Right atrium auricular region (tissue), 2 donors: ENCODE measurements at regions not wholly inside any gene's neighbourhood (a gene's known extent, or its start where the extent isn't known, plus 50 kb on each side); places are given as distances from the start of the nearest gene placed in this dataset.

Experiments used
- DNase-seq: peaks from one replicate; pipeline ENCODE4 v3.0.0-alpha.2; 2019; ENCODE audit warnings: low spot score
- H3K27ac ChIP-seq, 2 donors: fragments of 200-600 bp; sonication (generic); 1 replicate in 1 of 2; 2 replicates in 1 of 2; pipeline ENCODE4 v1.5.1; 2016 to 2019
- H3K27me3 ChIP-seq, 2 donors: fragments of 200-600 bp; sonication (generic); one replicate each; pipeline versions ENCODE4 v1.5.1 to v1.6.0; 2017 to 2019
- H3K36me3 ChIP-seq: fragments of 200-600 bp; sonication (generic); one replicate; pipeline ENCODE4 v1.5.1; 2016
- H3K4me1 ChIP-seq, 2 donors: fragments of 200-600 bp; sonication (generic); one replicate each; pipeline versions ENCODE4 v1.5.1 to v1.6.0; 2017 to 2019
- H3K4me3 ChIP-seq, 2 donors: fragments of 200-600 bp; sonication (generic); 1 replicate in 1 of 2; 2 replicates in 1 of 2; pipeline ENCODE4 v1.5.1; 2017 to 2019; ENCODE audit warnings: mild to moderate bottlenecking in 1 of 2, moderate library complexity in 1 of 2
- H3K9me3 ChIP-seq, 2 donors: fragments of 200-600 bp; sonication (generic); one replicate each; pipeline ENCODE4 v1.5.1; 2019
- CTCF ChIP-seq, 2 donors: fragments of 200-600 bp; sonication (generic); IDR thresholded peaks; one replicate each; pipeline ENCODE4 v1.5.1; 2019; ENCODE audit warnings: antibody characterized with exemption in 2 of 2

- TF ChIP-seq CTCF (IDR thresholded peaks at IDR 0.05) = no peak
- no peaks in the 10 kb centered on the region for H3K27me3 ChIP-seq
- H3K27ac ChIP-seq = no peak overlapping the region
- DNase-seq = no peak
- H3K36me3 ChIP-seq = no peaks in the 10 kb centered on the region
- no peaks in the 10 kb centered on the region for H3K9me3 ChIP-seq
- H3K4me3 ChIP-seq = no peak overlapping the region
- H3K4me1 ChIP-seq = no peaks in the 10 kb centered on the region
Measured at GRCh38 chr3:152157337-152157736, 111.4 kb upstream of the MBNL1 start.

GRCh38 chr3:152159328-152159727, 109.4 kb upstream of the MBNL1 start:
- no peak overlapping the region for H3K4me3 ChIP-seq
- H3K36me3 ChIP-seq = no peaks in the 10 kb centered on the region
- no peaks in the 10 kb centered on the region for H3K27me3 ChIP-seq
- H3K9me3 ChIP-seq = no peaks in the 10 kb centered on the region
- TF ChIP-seq CTCF (IDR thresholded peaks at IDR 0.05) = no peak
- no peaks in the 10 kb centered on the region for H3K4me1 ChIP-seq
- no peak overlapping the region for H3K27ac ChIP-seq
- DNase-seq = no peak

GRCh38 chr3:152160350-152161011, 108.2 kb upstream of the MBNL1 start:
- H3K27me3 ChIP-seq = no peaks in the 10 kb centered on the region
- H3K9me3 ChIP-seq = no peaks in the 10 kb centered on the region
- no peak for DNase-seq
- H3K36me3 ChIP-seq = no peaks in the 10 kb centered on the region
- no peak overlapping the region for H3K27ac ChIP-seq
- no peak overlapping the region for H3K4me3 ChIP-seq
- H3K4me1 ChIP-seq = no peaks in the 10 kb centered on the region
- no peak for TF ChIP-seq CTCF (IDR thresholded peaks at IDR 0.05)

- Histone ChIP-seq H3K9me3 (peaks cover 0 to 9% of the 10 kb centered on the region in 2 donors), H3K4me3 (no peak overlapping the region), H3K4me1 (no peaks in the 10 kb centered on the region), H3K36me3 (no peaks in the 10 kb centered on the region), H3K27ac (no peak overlapping the region), H3K27me3 (no peaks in the 10 kb centered on the region)
- no peak for DNase-seq
- no peak for TF ChIP-seq CTCF (IDR thresholded peaks at IDR 0.05)
Measured at GRCh38 chr3:152172460-152172859, 96.3 kb upstream of the MBNL1 start.

DNA sequence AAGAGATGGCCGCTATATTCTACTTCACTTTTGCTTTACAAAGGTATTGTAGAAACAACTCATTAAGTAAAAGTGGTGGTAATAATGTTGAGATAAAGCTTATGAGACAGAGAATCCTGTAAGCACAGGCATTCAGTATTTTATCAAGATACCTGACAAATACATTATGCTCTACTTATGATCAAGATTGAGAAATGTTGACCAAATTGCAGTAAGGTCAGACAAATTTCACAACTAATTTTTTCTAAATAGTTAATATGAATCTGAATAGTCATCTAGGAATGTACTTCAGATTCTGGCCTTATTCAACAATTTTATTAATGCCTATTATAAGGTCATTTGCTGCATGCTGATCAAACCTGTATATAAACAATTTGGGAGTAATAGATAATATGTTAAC, 95.1 kb upstream of the MBNL1 start:
- no peak for TF ChIP-seq CTCF (IDR thresholded peaks at IDR 0.05)
- H3K36me3 ChIP-seq = no peaks in the 10 kb centered on the region
- H3K4me1 ChIP-seq = no peaks in the 10 kb centered on the region
- peaks cover 0 to 9% of the 10 kb centered on the region in 2 donors for H3K9me3 ChIP-seq
- H3K27me3 ChIP-seq = no peaks in the 10 kb centered on the region
- no peak for DNase-seq
- no peak overlapping the region for H3K27ac ChIP-seq
- H3K4me3 ChIP-seq = no peak overlapping the region
